GM10248 (cell line): ENCODE measurements at regions not wholly inside any gene's neighbourhood (a gene's known extent, or its start where the extent isn't known, plus 50 kb on each side); places are given as distances from the start of the nearest gene placed in this dataset.

Source experiments
- CTCF ChIA-PET: fragments of 300-600 bp; sonication (Branson Sonifier 250); formaldehyde crosslinking; extraction: SDS; loops from one replicate; lab custom pipeline; 2021; ENCODE audit warnings: antibody characterized with exemption; lab: Yijun Ruan, JAX
- POLR2A ChIA-PET: fragments of 350-650 bp; sonication (Branson Sonifier 250); formaldehyde crosslinking; extraction: SDS; loops from one replicate; lab custom pipeline; 2020; ENCODE audit warnings: antibody characterized with exemption; lab: Yijun Ruan, JAX
- DNase-seq: peaks from one replicate; pipeline ENCODE4 v3.0.0; 2012; ENCODE audit errors: extremely low spot score
- CTCF ChIP-seq: IDR thresholded peaks from 2 replicates; pipeline ENCODE4 v1.5.1; 2012; ENCODE audit warnings: mild to moderate bottlenecking, low read depth; ENCODE audit errors: extremely low read depth, missing control alignments, control extremely low read depth

GRCh38 chr6:153539602-153540001 lies 408.5 kb upstream of the RGS17 start:
- TF ChIP-seq CTCF: no peak
- CTCF ChIA-PET: interaction anchor here (1.0 to 1.2 kb wide), 2 partner anchors 9 to 12 kb away, joined by 4 to 5 read pairs; no protein-coding TSS in a partner anchor

GRCh38 chr6:153538491-153538890 lies 407.4 kb upstream of the RGS17 start:
- no peak for DNase-seq
- CTCF ChIA-PET: no interaction called here

More at GRCh38 chr6:153539602-153540001, 408.5 kb upstream of the RGS17 start:
- POLR2A ChIA-PET: no interaction called here
- DNase-seq: no peak

GRCh38 chr6:153537422-153537821 lies 406.3 kb upstream of the RGS17 start:
- CTCF ChIA-PET: interaction anchor here (1.2 kb wide), 1 partner anchor 10 kb away, joined by 3 read pairs; no protein-coding TSS in a partner anchor
- POLR2A ChIA-PET: no interaction called here
- DNase-seq: no peak
- TF ChIP-seq CTCF: no peak

More at GRCh38 chr6:153538491-153538890, 407.4 kb upstream of the RGS17 start:
- POLR2A ChIA-PET: no interaction called here
- TF ChIP-seq CTCF: no peak

GRCh38 chr6:153526479-153526878 lies 395.4 kb upstream of the RGS17 start:
- CTCF ChIA-PET: no interaction called here
- no peak for TF ChIP-seq CTCF
- no peak for DNase-seq
- POLR2A ChIA-PET: no interaction called here

GRCh38 chr6:153525998-153526397 lies 394.9 kb upstream of the RGS17 start:
- no peak for DNase-seq
- POLR2A ChIA-PET: no interaction called here
- CTCF ChIA-PET: no interaction called here
- no peak for TF ChIP-seq CTCF

GRCh38 chr6:153523390-153523789 lies 392.3 kb upstream of the RGS17 start:
- DNase-seq: no peak

More at GRCh38 chr6:153523390-153523789, 392.3 kb upstream of the RGS17 start:
- TF ChIP-seq CTCF: no peak
- ChIA-PET CTCF (no interaction called here), POLR2A (no interaction called here)
